Neural cell (in vitro differentiated cells): ENCODE measurements at regions not wholly inside any gene's neighbourhood (a gene's known extent, or its start where the extent isn't known, plus 50 kb on each side); places are given as distances from the start of the nearest gene placed in this dataset.

Experiments
- H2AFZ ChIP-seq: fragments of 200-600, 300-800 bp; sonication (generic), shearing (Covaris generic); 2 replicates; pipeline ENCODE4 v1.6.0; 2014; ENCODE audit warnings: low read depth, mild to moderate bottlenecking, antibody characterized with exemption, low read length, moderate library complexity
- H3F3A ChIP-seq: fragments of 200-600 bp; shearing (Covaris generic); 2 replicates; pipeline ENCODE4 v1.6.1; 2016; ENCODE audit warnings: mild to moderate bottlenecking, moderate library complexity, mixed read lengths, antibody characterized with exemption, low read length; ENCODE audit not compliant: insufficient read depth, poor library complexity, severe bottlenecking
- H3K27ac ChIP-seq: fragments of 200-600, 300-800 bp; sonication (generic), shearing (Covaris generic); 2 replicates; pipeline ENCODE4 v1.5.1; 2014; ENCODE audit warnings: mild to moderate bottlenecking, low read length, moderate library complexity
- H3K27me3 ChIP-seq: fragments of 300-800, 200-600 bp; sonication (generic), shearing (Covaris generic); 2 replicates; pipeline ENCODE4 v1.6.0; 2014; ENCODE audit warnings: mild to moderate bottlenecking, low read depth, low read length, moderate library complexity; ENCODE audit not compliant: insufficient read depth
- H3K36me3 ChIP-seq: fragments of 300-800, 200-600 bp; sonication (generic), shearing (Covaris generic); 2 replicates; pipeline ENCODE4 v1.5.1; 2014; ENCODE audit warnings: mild to moderate bottlenecking, antibody characterized with exemption, low read length, moderate library complexity; ENCODE audit not compliant: insufficient read depth
- H3K4me2 ChIP-seq: fragments of 300-800, 200-600 bp; sonication (generic), shearing (Covaris generic); 2 replicates; pipeline ENCODE4 v1.6.0; 2014; ENCODE audit warnings: mild to moderate bottlenecking, low read length
- H3K4me3 ChIP-seq: fragments of 300-800, 200-600 bp; sonication (generic), shearing (Covaris generic); 2 replicates; pipeline ENCODE4 v1.5.1; 2014; ENCODE audit warnings: mild to moderate bottlenecking, low read length, moderate library complexity
- H3K79me2 ChIP-seq: fragments of 200-600 bp; shearing (Covaris generic); replicated peaks from 2 replicates; pipeline ENCODE4 v1.6.0; 2014; ENCODE audit warnings: mild to moderate bottlenecking, low read length, moderate library complexity; ENCODE audit not compliant: insufficient read depth
- H3K9ac ChIP-seq: fragments of 300-800, 200-600 bp; sonication (generic), shearing (Covaris generic); 2 replicates; pipeline ENCODE4 v1.6.1; 2016; ENCODE audit warnings: mild to moderate bottlenecking, low read length, mixed read lengths
- H3K9me2 ChIP-seq: fragments of 200-600 bp; shearing (Covaris generic); 2 replicates; pipeline ENCODE4 v1.6.1; 2016; ENCODE audit warnings: mild to moderate bottlenecking, low read length, mixed read lengths; ENCODE audit not compliant: insufficient read depth
- H3K9me3 ChIP-seq: fragments of 200-600, 300-800 bp; sonication (generic), shearing (Covaris generic); 2 replicates; pipeline ENCODE4 v1.6.1; 2016; ENCODE audit warnings: mild to moderate bottlenecking, mixed run types, low read length, moderate library complexity, mixed read lengths
- H4K20me1 ChIP-seq: fragments of 200-600 bp; shearing (Covaris generic); 2 replicates; pipeline ENCODE4 v1.6.1; 2016; ENCODE audit warnings: mild to moderate bottlenecking, mixed run types; ENCODE audit not compliant: insufficient read depth
- EP300 ChIP-seq: fragments of 450-650 bp; conservative IDR thresholded peaks from 2 replicates; pipeline ENCODE4 v1.6.1; 2014; ENCODE audit warnings: antibody characterized with exemption, mild to moderate bottlenecking, moderate library complexity; ENCODE audit not compliant: poor library complexity, severe bottlenecking
- EZH2 ChIP-seq: fragments of 200-600, 300-800 bp; shearing (Covaris generic), sonication (generic); IDR thresholded peaks from 2 replicates; pipeline ENCODE4 v1.6.1; 2014; ENCODE audit warnings: antibody characterized with exemption, low read length, borderline replicate concordance, mild to moderate bottlenecking; ENCODE audit not compliant: insufficient read depth, poor library complexity, severe bottlenecking
- MXI1 ChIP-seq: fragments of 450-650 bp; conservative IDR thresholded peaks from 2 replicates; pipeline ENCODE4 v1.6.1; 2014; ENCODE audit warnings: antibody characterized with exemption, mild to moderate bottlenecking; ENCODE audit not compliant: poor library complexity, severe bottlenecking
- POLR2AphosphoS5 ChIP-seq: IDR thresholded peaks from 2 replicates; pipeline ENCODE4 v1.6.1; 2012
- RAD21 ChIP-seq: fragments of 450-650 bp; conservative IDR thresholded peaks from 2 replicates; pipeline ENCODE4 v1.6.1; 2014; ENCODE audit warnings: antibody characterized with exemption, mild to moderate bottlenecking, moderate library complexity
- SMC3 ChIP-seq: fragments of 450-650 bp; conservative IDR thresholded peaks from 2 replicates; pipeline ENCODE4 v1.6.1; 2014; ENCODE audit warnings: antibody characterized with exemption, mild to moderate bottlenecking, moderate library complexity; ENCODE audit not compliant: poor library complexity
- TAF1 ChIP-seq: IDR thresholded peaks from 2 replicates; pipeline ENCODE4 v1.6.1; 2012; ENCODE audit warnings: low read depth
- TF ChIP-seq, protein P1 (sequence below): fragments of 450-650 bp; IDR thresholded peaks from 2 replicates; pipeline ENCODE4 v1.5.1; 2014; ENCODE audit warnings: antibody characterized with exemption, mild to moderate bottlenecking, moderate library complexity; ENCODE audit not compliant: poor library complexity, severe bottlenecking
- TF ChIP-seq, protein P2 (sequence below): IDR thresholded peaks from 2 replicates; pipeline ENCODE4 v1.6.1; 2012; ENCODE audit warnings: borderline replicate concordance

DNA sequence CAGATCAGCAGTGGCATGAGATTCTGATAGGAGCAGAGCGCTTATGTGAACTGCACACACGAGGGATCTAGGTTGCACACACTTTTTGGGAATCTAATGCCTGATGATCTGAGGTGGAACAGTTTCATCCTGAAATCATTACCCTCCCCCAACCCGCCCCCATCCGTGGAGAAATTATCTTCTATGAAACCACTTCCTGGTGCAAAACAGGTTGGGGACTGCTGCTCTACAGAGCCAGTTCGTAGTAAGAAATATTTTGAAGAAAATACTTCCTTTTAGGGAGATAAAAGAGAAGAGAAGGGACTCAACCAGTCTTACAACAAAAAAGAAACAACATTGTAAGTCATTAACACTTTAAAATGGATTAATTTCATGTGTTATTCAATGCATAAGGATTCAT lies 1308.2 kb downstream of the GATA3 start:
- H3K9ac ChIP-seq, result no peak overlapping the region
- TF ChIP-seq EZH2 (no peak), RAD21 (no peak), POLR2AphosphoS5 (no peak), SMC3 (no peak), EP300 (no peak), MXI1 (no peak), TAF1 (no peak)
- TF ChIP-seq, protein P1, sequence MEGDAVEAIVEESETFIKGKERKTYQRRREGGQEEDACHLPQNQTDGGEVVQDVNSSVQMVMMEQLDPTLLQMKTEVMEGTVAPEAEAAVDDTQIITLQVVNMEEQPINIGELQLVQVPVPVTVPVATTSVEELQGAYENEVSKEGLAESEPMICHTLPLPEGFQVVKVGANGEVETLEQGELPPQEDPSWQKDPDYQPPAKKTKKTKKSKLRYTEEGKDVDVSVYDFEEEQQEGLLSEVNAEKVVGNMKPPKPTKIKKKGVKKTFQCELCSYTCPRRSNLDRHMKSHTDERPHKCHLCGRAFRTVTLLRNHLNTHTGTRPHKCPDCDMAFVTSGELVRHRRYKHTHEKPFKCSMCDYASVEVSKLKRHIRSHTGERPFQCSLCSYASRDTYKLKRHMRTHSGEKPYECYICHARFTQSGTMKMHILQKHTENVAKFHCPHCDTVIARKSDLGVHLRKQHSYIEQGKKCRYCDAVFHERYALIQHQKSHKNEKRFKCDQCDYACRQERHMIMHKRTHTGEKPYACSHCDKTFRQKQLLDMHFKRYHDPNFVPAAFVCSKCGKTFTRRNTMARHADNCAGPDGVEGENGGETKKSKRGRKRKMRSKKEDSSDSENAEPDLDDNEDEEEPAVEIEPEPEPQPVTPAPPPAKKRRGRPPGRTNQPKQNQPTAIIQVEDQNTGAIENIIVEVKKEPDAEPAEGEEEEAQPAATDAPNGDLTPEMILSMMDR, result no peak
- H4K20me1 ChIP-seq, result no peaks in the 10 kb centered on the region

DNA sequence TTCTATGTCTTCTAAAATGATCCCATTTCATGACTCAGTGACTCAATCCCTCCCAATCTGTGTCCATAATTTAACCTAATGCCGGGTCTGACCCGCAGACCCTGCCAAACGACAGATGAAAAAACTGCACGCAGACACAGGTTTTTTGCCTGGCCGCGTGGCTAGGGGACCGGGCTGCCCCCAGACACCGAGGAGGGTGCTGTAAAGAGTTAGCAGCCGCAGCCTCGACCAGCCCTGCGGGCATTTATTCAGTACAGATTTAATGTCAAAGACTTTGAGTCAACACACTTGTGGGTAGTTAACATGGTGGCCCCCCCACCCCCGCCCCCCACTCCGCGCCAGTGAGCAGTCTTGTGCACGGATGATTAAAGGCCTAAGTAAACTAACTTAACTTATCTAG lies 1324.7 kb downstream of the GATA3 start:
- no peak overlapping the region for H2AFZ ChIP-seq
- H3K4me2 ChIP-seq, result no peak overlapping the region
- TF ChIP-seq, protein P1, result no peak
- TF ChIP-seq TAF1, result no peak
- TF ChIP-seq POLR2AphosphoS5, result no peak
- TF ChIP-seq RAD21, result no peak
- TF ChIP-seq MXI1, result no peak
- no peak for TF ChIP-seq EP300
- TF ChIP-seq SMC3, result no peak
- no peak for TF ChIP-seq EZH2
- TF ChIP-seq, protein P2, sequence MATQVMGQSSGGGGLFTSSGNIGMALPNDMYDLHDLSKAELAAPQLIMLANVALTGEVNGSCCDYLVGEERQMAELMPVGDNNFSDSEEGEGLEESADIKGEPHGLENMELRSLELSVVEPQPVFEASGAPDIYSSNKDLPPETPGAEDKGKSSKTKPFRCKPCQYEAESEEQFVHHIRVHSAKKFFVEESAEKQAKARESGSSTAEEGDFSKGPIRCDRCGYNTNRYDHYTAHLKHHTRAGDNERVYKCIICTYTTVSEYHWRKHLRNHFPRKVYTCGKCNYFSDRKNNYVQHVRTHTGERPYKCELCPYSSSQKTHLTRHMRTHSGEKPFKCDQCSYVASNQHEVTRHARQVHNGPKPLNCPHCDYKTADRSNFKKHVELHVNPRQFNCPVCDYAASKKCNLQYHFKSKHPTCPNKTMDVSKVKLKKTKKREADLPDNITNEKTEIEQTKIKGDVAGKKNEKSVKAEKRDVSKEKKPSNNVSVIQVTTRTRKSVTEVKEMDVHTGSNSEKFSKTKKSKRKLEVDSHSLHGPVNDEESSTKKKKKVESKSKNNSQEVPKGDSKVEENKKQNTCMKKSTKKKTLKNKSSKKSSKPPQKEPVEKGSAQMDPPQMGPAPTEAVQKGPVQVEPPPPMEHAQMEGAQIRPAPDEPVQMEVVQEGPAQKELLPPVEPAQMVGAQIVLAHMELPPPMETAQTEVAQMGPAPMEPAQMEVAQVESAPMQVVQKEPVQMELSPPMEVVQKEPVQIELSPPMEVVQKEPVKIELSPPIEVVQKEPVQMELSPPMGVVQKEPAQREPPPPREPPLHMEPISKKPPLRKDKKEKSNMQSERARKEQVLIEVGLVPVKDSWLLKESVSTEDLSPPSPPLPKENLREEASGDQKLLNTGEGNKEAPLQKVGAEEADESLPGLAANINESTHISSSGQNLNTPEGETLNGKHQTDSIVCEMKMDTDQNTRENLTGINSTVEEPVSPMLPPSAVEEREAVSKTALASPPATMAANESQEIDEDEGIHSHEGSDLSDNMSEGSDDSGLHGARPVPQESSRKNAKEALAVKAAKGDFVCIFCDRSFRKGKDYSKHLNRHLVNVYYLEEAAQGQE, result no peak
- H3K27ac ChIP-seq, result no peak overlapping the region
- H3K4me3 ChIP-seq, result no peak overlapping the region
- no peaks in the 10 kb centered on the region for H3K9me3 ChIP-seq
- H3F3A ChIP-seq, result no peaks in the 10 kb centered on the region
- H3K9ac ChIP-seq, result no peak overlapping the region
- H4K20me1 ChIP-seq, result no peaks in the 10 kb centered on the region
- no peaks in the 10 kb centered on the region for H3K36me3 ChIP-seq
- no peaks in the 10 kb centered on the region for H3K9me2 ChIP-seq
- no peaks in the 10 kb centered on the region for H3K27me3 ChIP-seq
- H3K79me2 ChIP-seq, result no peaks in the 10 kb centered on the region

More for the DNA sequence above, 1308.2 kb downstream of the GATA3 start:
- Histone ChIP-seq H3K4me2 (no peak overlapping the region), H2AFZ (no peak overlapping the region), H3K9me3 (no peaks in the 10 kb centered on the region), H3K79me2 (no peaks in the 10 kb centered on the region), H3K27me3 (no peaks in the 10 kb centered on the region), H3K27ac (no peak overlapping the region), H3F3A (no peaks in the 10 kb centered on the region), H3K36me3 (no peaks in the 10 kb centered on the region), H3K4me3 (no peak overlapping the region), H3K9me2 (no peaks in the 10 kb centered on the region)
